KG1 (cell line): ENCODE measurements at regions not wholly inside any gene's neighbourhood (a gene's known extent, or its start where the extent isn't known, plus 50 kb on each side); places are given as distances from the start of the nearest gene placed in this dataset.

ENCODE experiments used
- DNase-seq: peaks from one replicate; lab custom pipeline; 2025; lab: John Stamatoyannopoulos, UW

DNA sequence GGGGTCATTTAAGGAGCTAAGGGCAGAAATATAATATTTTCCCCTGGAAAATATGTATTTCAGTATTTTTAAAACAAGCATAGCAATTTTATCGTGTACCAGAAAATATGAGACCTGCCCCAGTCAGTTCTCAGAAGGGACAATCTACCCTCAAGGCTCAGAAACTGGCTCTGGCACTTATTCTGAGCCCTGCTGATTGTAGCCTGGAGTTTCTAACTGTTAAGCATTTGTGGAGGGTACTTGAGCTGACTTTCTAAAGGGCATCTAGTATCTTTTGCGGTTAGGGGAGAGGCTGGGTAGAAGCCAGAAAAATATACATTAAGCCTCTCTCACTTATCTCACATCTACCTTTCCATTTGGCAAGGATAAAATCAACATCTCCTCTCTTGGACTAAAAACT is 71.3 kb upstream of the FSHB start:
- DNase-seq: no peak

DNA sequence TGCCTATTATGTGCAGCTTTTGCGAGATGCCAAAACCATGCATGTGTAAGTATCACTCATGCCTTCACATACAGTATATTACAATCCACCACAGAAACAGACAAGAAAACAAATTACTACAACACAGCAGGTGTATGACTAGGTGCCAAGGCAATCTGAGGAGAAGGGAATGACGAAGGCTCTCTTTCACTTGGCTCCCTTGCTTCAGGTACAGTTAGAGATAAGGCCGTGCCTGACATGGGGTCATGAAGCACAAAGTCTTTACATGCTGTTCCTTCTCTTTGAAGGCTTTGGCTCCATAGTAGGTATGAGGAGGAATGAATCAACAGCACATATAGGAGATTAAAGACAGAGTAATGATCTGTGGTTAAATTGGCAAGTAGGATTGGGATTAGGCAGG is 65.2 kb upstream of the FSHB start:
- DNase-seq: no peak

GRCh38 chr11:30171661-30172060 is 59.2 kb upstream of the FSHB start:
- DNase-seq: no peak

DNA sequence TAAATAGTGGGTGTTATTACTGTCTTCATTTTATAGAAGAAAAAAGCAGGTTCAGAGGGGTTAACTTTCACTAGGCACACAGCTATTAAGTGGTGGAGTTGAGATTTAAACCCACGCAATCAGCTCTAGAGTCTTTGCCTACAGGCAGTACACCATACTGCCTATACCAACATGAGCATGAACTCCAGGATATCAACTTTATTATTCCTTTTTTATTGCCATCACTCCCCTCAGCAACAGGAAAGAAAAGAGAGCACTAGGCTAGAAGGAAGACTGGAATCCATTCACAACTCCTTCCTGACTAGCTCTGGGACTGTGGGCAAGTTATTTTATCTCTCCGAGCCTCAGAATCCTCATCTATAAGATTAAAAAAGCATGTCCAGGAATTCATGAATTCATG is 58.7 kb upstream of the FSHB start:
- no peak for DNase-seq

DNA sequence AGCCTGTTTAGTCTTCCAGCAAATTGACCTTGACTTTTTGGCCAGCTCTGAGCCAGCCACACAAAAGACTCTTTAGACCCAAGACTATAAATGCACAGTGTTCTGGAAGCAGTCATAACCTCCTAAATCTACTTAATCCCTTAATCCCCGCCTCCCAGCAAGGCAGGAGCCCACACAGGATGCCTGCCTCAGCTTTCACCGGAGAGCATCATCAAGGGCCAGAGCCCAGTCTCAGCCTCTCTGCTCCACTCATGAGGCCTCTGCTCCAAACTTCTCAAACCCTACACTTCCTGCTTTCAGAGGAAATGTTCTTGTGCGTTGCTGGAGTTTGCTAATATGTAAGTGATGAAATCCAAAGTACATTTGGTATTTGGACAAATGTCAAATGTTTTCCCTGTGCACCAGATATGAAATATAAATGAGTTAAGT is 57.9 kb upstream of the FSHB start:
- DNase-seq: no peak

GRCh38 chr11:30174265-30175020 is 56.4 kb upstream of the FSHB start:
- DNase-seq: no peak
